K562 (cell line): ENCODE measurements at regions not wholly inside any gene's neighbourhood (a gene's known extent, or its start where the extent isn't known, plus 50 kb on each side); places are given as distances from the start of the nearest gene placed in this dataset.

Source experiments
- ATAC-seq: fragments of 200-7000 bp; cut with Tn5 transposase; 3 replicates; pipeline ENCODE4 v1.9.1; 2020; ENCODE audit warnings: moderate library complexity
- BruUV-seq: library from RNA; stranded (reverse); fragments of 400-500 nt; replicated peaks from 2 replicates; lab custom pipeline; 2021; lab: Mats Ljungman, UMichigan
- CTCF ChIA-PET: fragments of 300-600 bp; formaldehyde crosslinking; extraction: SDS; loops from one replicate; lab custom pipeline; 2021; ENCODE audit warnings: low intra/inter-chr PET ratio; lab: Yijun Ruan, JAX
- POLR2A ChIA-PET: fragments of 300-600, 350-650 bp; sonication (Branson Sonifier 250); formaldehyde crosslinking; extraction: SDS; loops from one replicate; lab custom pipeline; 2021; ENCODE audit warnings: antibody characterized with exemption, inconsistent platforms; lab: Yijun Ruan, JAX
- DNase-seq, 4 experiments: peaks; one replicate each; pipeline versions ENCODE4 v3.0.0 to v3.0.0-alpha.2; 2011 to 2018; ENCODE audit warnings: low spot score in 3 of 4, mixed read lengths in 3 of 4; ENCODE audit errors: extremely low read depth in 1 of 4
- FAIRE-seq: peaks from 2 replicates; lab custom pipeline; 2011; peaks lifted over from hg19 to GRCh38; lab: Jason Lieb, UNC
- H2AFZ ChIP-seq: 2 replicates; pipeline ENCODE4 v1.6.0; 2011; ENCODE audit warnings: low read depth, low read length, control low read depth, inconsistent platforms
- H3K27ac ChIP-seq: fragments of 200-600 bp; 3 replicates; pipeline ENCODE4 v1.8.0; 2011; ENCODE audit warnings: low read depth, mild to moderate bottlenecking, control low read depth, inconsistent platforms, low read length, moderate library complexity, mixed read lengths; ENCODE audit errors: extremely low read depth
- H3K27me3 ChIP-seq, 2 experiments: fragments of 300-600 bp in 1 of 2; 2 replicates in 1 of 2; 3 replicates in 1 of 2; pipeline versions ENCODE4 v1.6.0 to v1.8.0; 2011; ENCODE audit warnings: inconsistent platforms in 2 of 2, low read length in 2 of 2, mild to moderate bottlenecking in 1 of 2, mixed read lengths in 1 of 2, moderate library complexity in 1 of 2; ENCODE audit not compliant: control insufficient read depth in 2 of 2, insufficient read depth in 2 of 2
- H3K36me3 ChIP-seq: fragments of 300-600 bp; 3 replicates; pipeline ENCODE4 v1.8.0; 2011; ENCODE audit warnings: mild to moderate bottlenecking, low read length, inconsistent platforms; ENCODE audit not compliant: control insufficient read depth, insufficient read depth
- H3K4me1 ChIP-seq, 2 experiments: fragments of 200-600 bp in 1 of 2; replicated peaks in 1 of 2; 2 replicates in 1 of 2; 3 replicates in 1 of 2; pipeline versions ENCODE4 v1.5.1 to v1.8.0; 2011; ENCODE audit warnings: inconsistent platforms in 2 of 2, low read length in 2 of 2, mild to moderate bottlenecking in 1 of 2, mixed read lengths in 1 of 2, moderate library complexity in 1 of 2; ENCODE audit not compliant: control insufficient read depth in 2 of 2, insufficient read depth in 2 of 2
- H3K4me2 ChIP-seq: 2 replicates; pipeline ENCODE4 v1.6.1; 2011; ENCODE audit warnings: low read length, control low read depth, inconsistent platforms, mixed read lengths; ENCODE audit not compliant: insufficient read depth
- H3K4me3 ChIP-seq: fragments of 200-600 bp; sonication (generic), shearing (Covaris generic); 2 replicates; pipeline ENCODE4 v1.5.1; 2016; ENCODE audit warnings: control low read depth, inconsistent platforms
- H3K79me2 ChIP-seq: fragments of 200-600 bp; 3 replicates; pipeline ENCODE4 v1.8.0; 2011; ENCODE audit warnings: low read length, inconsistent platforms; ENCODE audit not compliant: control insufficient read depth, insufficient read depth
- H3K9ac ChIP-seq, 2 experiments: 2 replicates each; pipeline versions ENCODE4 v1.6.0 to v1.6.1; 2011; ENCODE audit warnings: low read depth in 2 of 2, low read length in 2 of 2, control low read depth in 1 of 2, inconsistent platforms in 1 of 2, mild to moderate bottlenecking in 1 of 2, mixed read lengths in 1 of 2; ENCODE audit not compliant: insufficient read depth in 1 of 2
- H3K9me1 ChIP-seq: one replicate; pipeline ENCODE4 v1.6.0; 2011; ENCODE audit warnings: inconsistent platforms, mild to moderate bottlenecking, low read length, moderate library complexity; ENCODE audit not compliant: control insufficient read depth, insufficient read depth
- H3K9me3 ChIP-seq: replicated peaks from 2 replicates; pipeline ENCODE4 v1.5.1; 2011; ENCODE audit warnings: low read depth, low read length, inconsistent platforms; ENCODE audit not compliant: control insufficient read depth, insufficient read depth
- H4K20me1 ChIP-seq: replicated peaks from 2 replicates; pipeline ENCODE4 v1.6.1; 2011; ENCODE audit warnings: low read length, inconsistent platforms, mixed read lengths; ENCODE audit not compliant: control insufficient read depth, insufficient read depth
- CTCFL ChIP-seq: IDR thresholded peaks from 2 replicates; pipeline ENCODE4 v1.6.1; 2011; ENCODE audit warnings: borderline replicate concordance, low read depth, mild to moderate bottlenecking, moderate library complexity, low read length; ENCODE audit not compliant: insufficient read depth, poor library complexity, severe bottlenecking
- ETS1 ChIP-seq: conservative IDR thresholded peaks from 2 replicates; pipeline ENCODE4 v1.6.1; 2011; ENCODE audit warnings: low read depth, mild to moderate bottlenecking, low read length; ENCODE audit not compliant: control insufficient read depth
- PTBP1 ChIP-seq: fragments of 200-400 bp; formaldehyde crosslinking; IDR thresholded peaks from 2 replicates; pipeline ENCODE4 v1.6.1; 2017; ENCODE audit warnings: low read depth, low read length
- RBM17 ChIP-seq: fragments of 200-400 bp; formaldehyde crosslinking; IDR thresholded peaks from 2 replicates; pipeline ENCODE4 v1.6.1; 2017; ENCODE audit warnings: low read depth, mild to moderate bottlenecking, low read length, borderline replicate concordance
- TAF7 ChIP-seq: fragments of 450-650 bp; IDR thresholded peaks from 2 replicates; pipeline ENCODE4 v1.6.1; 2016; ENCODE audit warnings: missing genetic modification characterization, missing compliant biosample characterization
- TCF7 ChIP-seq: sonication (generic); IDR thresholded peaks from 2 replicates; pipeline ENCODE4 v1.6.1; 2016; ENCODE audit warnings: antibody characterized with exemption, borderline replicate concordance
- ZNF140 ChIP-seq: fragments of 250-450 bp; sonication (Bioruptor Pico); IDR thresholded peaks from 2 replicates; pipeline ENCODE4 v1.8.0; 2021; ENCODE audit warnings: moderate library complexity, mild to moderate bottlenecking, inconsistent platforms
- WGBS: fragments of 100-300 bp; shearing (Covaris generic); methylation state at CpG from one replicate; pipeline ENCODE4 v1.1.6; 2016; ENCODE audit warnings: low coverage, mixed read lengths; ENCODE audit not compliant: insufficient coverage; ENCODE audit errors: missing lambda C conversion rate; 5-methylcytosine and 5-hydroxymethylcytosine counted together
- in situ Hi-C: fragments of 300-500 bp; cut with MboI; formaldehyde crosslinking; loops from 4 replicates; pipeline ENCODE4 v1.15.0; 2018; ENCODE audit warnings: inconsistent platforms, mixed read lengths
- intact Hi-C: fragments of 100-400 bp; cut with micrococcal nuclease; formaldehyde crosslinking; loops from 2 replicates; pipeline ENCODE4 v1.14.2; 2022
- TF ChIP-seq, protein P1 (sequence below): fragments of 250-450 bp; sonication (Bioruptor Pico); IDR thresholded peaks from 2 replicates; pipeline ENCODE4 v1.4.0; 2020

DNA sequence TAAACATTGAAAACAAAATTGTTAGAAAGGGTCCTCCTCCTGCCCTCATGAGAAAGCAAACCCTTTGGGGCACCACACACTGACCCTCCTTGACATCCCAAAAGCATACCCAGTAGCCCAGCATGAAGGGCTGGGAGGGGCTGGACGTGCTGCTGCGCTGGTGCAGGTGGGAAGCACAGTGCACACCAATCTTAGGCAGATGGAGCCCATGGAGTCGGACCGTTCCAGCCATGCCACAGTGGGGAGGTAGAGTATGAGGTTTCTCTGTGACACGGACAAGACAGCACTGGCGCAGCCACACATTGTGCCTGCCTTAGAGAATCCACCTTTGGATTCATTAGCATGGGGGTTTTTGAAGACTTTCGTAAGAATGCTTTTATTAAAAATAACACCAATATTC is 544.2 kb upstream of the FRG1 start (continued):
- TF ChIP-seq, protein P1, sequence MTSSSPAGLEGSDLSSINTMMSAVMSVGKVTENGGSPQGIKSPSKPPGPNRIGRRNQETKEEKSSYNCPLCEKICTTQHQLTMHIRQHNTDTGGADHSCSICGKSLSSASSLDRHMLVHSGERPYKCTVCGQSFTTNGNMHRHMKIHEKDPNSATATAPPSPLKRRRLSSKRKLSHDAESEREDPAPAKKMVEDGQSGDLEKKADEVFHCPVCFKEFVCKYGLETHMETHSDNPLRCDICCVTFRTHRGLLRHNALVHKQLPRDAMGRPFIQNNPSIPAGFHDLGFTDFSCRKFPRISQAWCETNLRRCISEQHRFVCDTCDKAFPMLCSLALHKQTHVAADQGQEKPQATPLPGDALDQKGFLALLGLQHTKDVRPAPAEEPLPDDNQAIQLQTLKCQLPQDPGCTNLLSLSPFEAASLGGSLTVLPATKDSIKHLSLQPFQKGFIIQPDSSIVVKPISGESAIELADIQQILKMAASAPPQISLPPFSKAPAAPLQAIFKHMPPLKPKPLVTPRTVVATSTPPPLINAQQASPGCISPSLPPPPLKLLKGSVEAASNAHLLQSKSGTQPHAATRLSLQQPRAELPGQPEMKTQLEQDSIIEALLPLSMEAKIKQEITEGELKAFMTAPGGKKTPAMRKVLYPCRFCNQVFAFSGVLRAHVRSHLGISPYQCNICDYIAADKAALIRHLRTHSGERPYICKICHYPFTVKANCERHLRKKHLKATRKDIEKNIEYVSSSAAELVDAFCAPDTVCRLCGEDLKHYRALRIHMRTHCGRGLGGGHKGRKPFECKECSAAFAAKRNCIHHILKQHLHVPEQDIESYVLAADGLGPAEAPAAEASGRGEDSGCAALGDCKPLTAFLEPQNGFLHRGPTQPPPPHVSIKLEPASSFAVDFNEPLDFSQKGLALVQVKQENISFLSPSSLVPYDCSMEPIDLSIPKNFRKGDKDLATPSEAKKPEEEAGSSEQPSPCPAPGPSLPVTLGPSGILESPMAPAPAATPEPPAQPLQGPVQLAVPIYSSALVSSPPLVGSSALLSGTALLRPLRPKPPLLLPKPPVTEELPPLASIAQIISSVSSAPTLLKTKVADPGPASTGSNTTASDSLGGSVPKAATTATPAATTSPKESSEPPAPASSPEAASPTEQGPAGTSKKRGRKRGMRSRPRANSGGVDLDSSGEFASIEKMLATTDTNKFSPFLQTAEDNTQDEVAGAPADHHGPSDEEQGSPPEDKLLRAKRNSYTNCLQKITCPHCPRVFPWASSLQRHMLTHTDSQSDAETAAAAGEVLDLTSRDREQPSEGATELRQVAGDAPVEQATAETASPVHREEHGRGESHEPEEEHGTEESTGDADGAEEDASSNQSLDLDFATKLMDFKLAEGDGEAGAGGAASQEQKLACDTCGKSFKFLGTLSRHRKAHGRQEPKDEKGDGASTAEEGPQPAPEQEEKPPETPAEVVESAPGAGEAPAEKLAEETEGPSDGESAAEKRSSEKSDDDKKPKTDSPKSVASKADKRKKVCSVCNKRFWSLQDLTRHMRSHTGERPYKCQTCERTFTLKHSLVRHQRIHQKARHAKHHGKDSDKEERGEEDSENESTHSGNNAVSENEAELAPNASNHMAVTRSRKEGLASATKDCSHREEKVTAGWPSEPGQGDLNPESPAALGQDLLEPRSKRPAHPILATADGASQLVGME (CRISPR knock-in tag), result no peak
- TF ChIP-seq RBM17 (no peak), PTBP1 (no peak)

DNA sequence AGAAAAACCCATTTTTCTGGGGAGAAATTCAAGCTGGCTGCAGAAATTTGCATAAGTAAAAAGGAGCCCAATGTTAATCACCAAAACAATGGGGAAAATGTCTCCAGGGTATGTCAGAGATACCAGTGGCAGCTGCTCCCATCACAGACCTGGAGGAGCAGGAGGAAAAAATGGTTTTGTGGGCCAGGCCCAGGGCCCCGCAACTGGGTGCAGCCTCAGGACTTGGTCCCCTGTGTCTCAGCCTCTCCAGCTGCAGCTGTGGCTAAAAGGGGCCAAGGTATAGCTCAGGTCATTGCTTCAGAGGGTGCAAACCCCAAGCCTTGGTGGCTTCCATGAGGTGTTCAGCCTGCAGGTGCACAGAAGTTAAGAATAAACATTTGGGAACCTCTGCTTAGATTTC is 536.4 kb upstream of the FRG1 start:
- no peaks in the 10 kb centered on the region for H3K9me1 ChIP-seq
- H3K79me2 ChIP-seq, result no peaks in the 10 kb centered on the region
- BruUV-seq, result no TSS peak
- intact Hi-C loops (no loop called here), in situ Hi-C loops (no loop called here)
- H2AFZ ChIP-seq, result no peak overlapping the region
- DNase-seq, result no peak
- no peak overlapping the region for H3K4me3 ChIP-seq
- H3K4me1 ChIP-seq, result no peaks in the 10 kb centered on the region
- CTCF ChIA-PET, result no interaction called here
- H3K27me3 ChIP-seq, result no peaks in the 10 kb centered on the region
- 14% methylated on average over 1 of the region's 1 CpG for WGBS
- POLR2A ChIA-PET, result no interaction called here
- H4K20me1 ChIP-seq, result no peaks in the 10 kb centered on the region
- no peak overlapping the region for H3K9ac ChIP-seq
- H3K36me3 ChIP-seq, result no peaks in the 10 kb centered on the region
- H3K27ac ChIP-seq, result no peak overlapping the region
- no peak for FAIRE-seq
- TF ChIP-seq TCF7, result no peak
- no peak for TF ChIP-seq CTCFL
- no peak for TF ChIP-seq ETS1
- no peak for TF ChIP-seq TAF7 (tag)
- TF ChIP-seq ZNF140 (CRISPR knock-in tag), result no peak
- no peak for ATAC-seq
- no peak overlapping the region for H3K4me2 ChIP-seq
- no peaks in the 10 kb centered on the region; the same call in 1 of the 2 replicates for H3K9me3 ChIP-seq
